Loucy (cell line): ENCODE measurements at regions not wholly inside any gene's neighbourhood (a gene's known extent, or its start where the extent isn't known, plus 50 kb on each side); places are given as distances from the start of the nearest gene placed in this dataset.

Experiments
- EZH2phosphoT487 ChIP-seq: fragments of 200-600 bp; IDR thresholded peaks from 2 replicates; pipeline ENCODE4 v1.6.1; 2018; ENCODE audit warnings: antibody characterized with exemption, mild to moderate bottlenecking, moderate library complexity, borderline replicate concordance
- TF ChIP-seq, protein P1 (sequence below): fragments of 200-600 bp; sonication (generic); conservative IDR thresholded peaks from 2 replicates; pipeline ENCODE4 v1.5.1; 2014; ENCODE audit warnings: mild to moderate bottlenecking, antibody characterized with exemption, low read length

DNA sequence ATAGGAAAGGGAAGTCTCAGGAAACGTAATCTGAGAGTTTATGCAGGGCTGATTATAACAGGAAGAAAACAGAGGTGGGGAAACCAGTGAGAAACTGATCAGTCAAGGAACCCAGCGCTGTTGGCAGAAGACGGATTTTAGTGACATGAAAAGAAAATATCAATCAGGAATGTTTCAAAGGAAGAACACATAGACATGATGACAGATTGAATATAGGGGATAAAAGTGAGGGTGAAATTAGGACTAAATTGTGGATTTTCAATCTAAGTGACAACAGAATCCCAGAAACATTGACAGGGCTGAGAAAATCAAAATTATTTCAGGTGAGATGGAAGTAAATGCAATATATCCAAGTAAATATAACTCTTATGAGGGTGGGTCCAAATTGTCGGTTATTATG is 199.8 kb upstream of the CCDC150 start:
- TF ChIP-seq, protein P1, sequence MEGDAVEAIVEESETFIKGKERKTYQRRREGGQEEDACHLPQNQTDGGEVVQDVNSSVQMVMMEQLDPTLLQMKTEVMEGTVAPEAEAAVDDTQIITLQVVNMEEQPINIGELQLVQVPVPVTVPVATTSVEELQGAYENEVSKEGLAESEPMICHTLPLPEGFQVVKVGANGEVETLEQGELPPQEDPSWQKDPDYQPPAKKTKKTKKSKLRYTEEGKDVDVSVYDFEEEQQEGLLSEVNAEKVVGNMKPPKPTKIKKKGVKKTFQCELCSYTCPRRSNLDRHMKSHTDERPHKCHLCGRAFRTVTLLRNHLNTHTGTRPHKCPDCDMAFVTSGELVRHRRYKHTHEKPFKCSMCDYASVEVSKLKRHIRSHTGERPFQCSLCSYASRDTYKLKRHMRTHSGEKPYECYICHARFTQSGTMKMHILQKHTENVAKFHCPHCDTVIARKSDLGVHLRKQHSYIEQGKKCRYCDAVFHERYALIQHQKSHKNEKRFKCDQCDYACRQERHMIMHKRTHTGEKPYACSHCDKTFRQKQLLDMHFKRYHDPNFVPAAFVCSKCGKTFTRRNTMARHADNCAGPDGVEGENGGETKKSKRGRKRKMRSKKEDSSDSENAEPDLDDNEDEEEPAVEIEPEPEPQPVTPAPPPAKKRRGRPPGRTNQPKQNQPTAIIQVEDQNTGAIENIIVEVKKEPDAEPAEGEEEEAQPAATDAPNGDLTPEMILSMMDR, result no peak
- no peak for TF ChIP-seq EZH2phosphoT487
